ENCODE measurements at regions not wholly inside any gene's neighbourhood (a gene's known extent, or its start where the extent isn't known, plus 50 kb on each side); places are given as distances from the start of the nearest gene placed in this dataset.

DNA sequence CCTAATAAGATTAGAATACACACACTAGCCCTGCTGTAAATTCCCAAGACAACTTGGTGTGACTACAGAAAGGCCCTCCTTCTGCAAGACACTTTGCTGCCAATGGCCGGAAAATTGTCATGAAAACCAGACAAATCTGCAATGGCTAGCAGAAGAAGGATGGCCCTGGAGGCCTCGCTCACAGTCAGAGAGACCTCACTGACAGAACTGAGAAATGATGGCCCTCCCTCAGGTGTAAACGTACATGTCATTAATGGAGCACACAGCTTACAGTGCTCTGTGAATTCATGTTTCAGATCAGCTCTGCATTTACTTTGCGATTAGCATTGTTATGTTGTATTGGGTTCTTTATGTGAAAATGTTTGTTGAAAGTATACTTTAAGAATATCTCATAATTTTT lies 202.9 kb upstream of the N4BP1 start:
- Histone ChIP-seq H3K36me3 (replicated peaks in 1 of 2; ENCODE audit: control extremely low read depth in 1 of 2, control insufficient read depth in 1 of 2, extremely low read depth in 1 of 2, insufficient read depth in 2 of 2, low read length in 1 of 2) (no peaks in the 10 kb centered on the region), H3K4me1 (ENCODE audit: control insufficient read depth in 2 of 2, insufficient read depth in 2 of 2, low read length in 2 of 2) (no peaks in the 10 kb centered on the region), H4K20me1 (ENCODE audit: control insufficient read depth, insufficient read depth, low read length, poor library complexity, severe bottlenecking) (no peaks in the 10 kb centered on the region), H3K9ac (ENCODE audit: low read length) (no peak overlapping the region), H3K4me3 (ENCODE audit: control extremely low read depth in 1 of 5, extremely low read depth in 1 of 5, insufficient read depth in 1 of 5, low read depth in 2 of 5, low read length in 4 of 5) (no peak overlapping the region), H3K4me2 (replicated peaks; ENCODE audit: low read depth, low read length, poor library complexity, severe bottlenecking) (no peak overlapping the region), H3K27me3 (replicated peaks in 1 of 4; ENCODE audit: control extremely low read depth in 1 of 4, control insufficient read depth in 3 of 4, insufficient read depth in 4 of 4, low read length in 3 of 4) (peaks cover 0 to 17% (median 4%) of the 10 kb centered on the region in 4 experiments), H3K79me2 (ENCODE audit: control insufficient read depth, insufficient read depth, low read length) (no peaks in the 10 kb centered on the region), H2AFZ (ENCODE audit: insufficient read depth, low read depth, low read length, poor library complexity, severe bottlenecking) (no peak overlapping the region), H3K9me3 (ENCODE audit: control extremely low read depth in 1 of 3, control insufficient read depth in 2 of 3, insufficient read depth in 1 of 3, low read length in 2 of 3) (peaks cover 0 to 19% (median 1%) of the 10 kb centered on the region in 3 donors), H3K27ac (ENCODE audit: low read length in 2 of 2) (no peak overlapping the region)
- TF ChIP-seq EZH2 (IDR thresholded peaks at IDR 0.05; ENCODE audit: borderline replicate concordance, insufficient read depth, low read depth, low read length, poor library complexity, severe bottlenecking), result no peak
- TF ChIP-seq, protein P1, sequence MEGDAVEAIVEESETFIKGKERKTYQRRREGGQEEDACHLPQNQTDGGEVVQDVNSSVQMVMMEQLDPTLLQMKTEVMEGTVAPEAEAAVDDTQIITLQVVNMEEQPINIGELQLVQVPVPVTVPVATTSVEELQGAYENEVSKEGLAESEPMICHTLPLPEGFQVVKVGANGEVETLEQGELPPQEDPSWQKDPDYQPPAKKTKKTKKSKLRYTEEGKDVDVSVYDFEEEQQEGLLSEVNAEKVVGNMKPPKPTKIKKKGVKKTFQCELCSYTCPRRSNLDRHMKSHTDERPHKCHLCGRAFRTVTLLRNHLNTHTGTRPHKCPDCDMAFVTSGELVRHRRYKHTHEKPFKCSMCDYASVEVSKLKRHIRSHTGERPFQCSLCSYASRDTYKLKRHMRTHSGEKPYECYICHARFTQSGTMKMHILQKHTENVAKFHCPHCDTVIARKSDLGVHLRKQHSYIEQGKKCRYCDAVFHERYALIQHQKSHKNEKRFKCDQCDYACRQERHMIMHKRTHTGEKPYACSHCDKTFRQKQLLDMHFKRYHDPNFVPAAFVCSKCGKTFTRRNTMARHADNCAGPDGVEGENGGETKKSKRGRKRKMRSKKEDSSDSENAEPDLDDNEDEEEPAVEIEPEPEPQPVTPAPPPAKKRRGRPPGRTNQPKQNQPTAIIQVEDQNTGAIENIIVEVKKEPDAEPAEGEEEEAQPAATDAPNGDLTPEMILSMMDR (IDR thresholded peaks at IDR 0.05), result no peak
- H3K4me3 Mint-ChIP-seq, result no peak overlapping the region
- ATAC-seq (ENCODE audit: low read depth) (no peak), DNase-seq (no peak)
- no peaks in the 10 kb centered on the region for H3K4me1 Mint-ChIP-seq
- POLR2A ChIA-PET, result no interaction called here
- H3K27me3 Mint-ChIP-seq, result peaks cover 29% of the 10 kb centered on the region
- no peak overlapping the region for H3K27ac Mint-ChIP-seq
- H3K9me3 Mint-ChIP-seq (ENCODE audit: insufficient read depth), result no peaks in the 10 kb centered on the region
- CTCF ChIA-PET, result no interaction called here
- intact Hi-C loops (cut with micrococcal nuclease), result no loop called here
- WGBS (ENCODE audit: insufficient coverage), result 73% methylated on average over 3 of the region's 4 CpGs

DNA sequence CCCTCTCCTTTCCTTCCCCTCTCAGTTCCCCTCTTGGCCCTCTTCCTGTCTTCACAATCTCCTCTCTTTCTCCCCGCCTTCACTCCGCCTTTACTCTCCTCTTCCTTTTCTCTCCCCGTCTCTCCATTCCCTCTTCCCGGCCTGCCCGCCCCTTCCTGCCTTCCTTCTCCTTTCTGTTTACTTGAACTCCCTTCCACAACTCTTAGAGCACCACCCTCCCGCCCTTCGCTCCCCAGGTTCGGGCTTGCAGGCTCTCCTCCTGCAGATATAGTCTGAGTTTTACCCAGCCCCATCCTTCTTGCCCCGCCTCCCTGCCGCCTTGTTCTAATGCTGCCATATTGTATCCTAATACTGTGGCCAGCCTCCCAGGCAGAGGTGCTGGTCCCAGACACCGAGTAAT lies 201.5 kb upstream of the N4BP1 start:
- H3K9ac ChIP-seq (ENCODE audit: low read length), result no peak overlapping the region
- no peaks in the 10 kb centered on the region for H3K36me3 ChIP-seq (replicated peaks in 1 of 2; ENCODE audit: control extremely low read depth in 1 of 2, control insufficient read depth in 1 of 2, extremely low read depth in 1 of 2, insufficient read depth in 2 of 2, low read length in 1 of 2)
- H3K4me1 ChIP-seq (ENCODE audit: control insufficient read depth in 2 of 2, insufficient read depth in 2 of 2, low read length in 2 of 2), result no peaks in the 10 kb centered on the region
- intact Hi-C loops (cut with micrococcal nuclease), result no loop called here
- no peak for DNase-seq
- CTCF ChIA-PET, result no interaction called here
- TF ChIP-seq EZH2 (IDR thresholded peaks at IDR 0.05; ENCODE audit: borderline replicate concordance, insufficient read depth, low read depth, low read length, poor library complexity, severe bottlenecking), result no peak
- peaks cover 0 to 17% (median 4%) of the 10 kb centered on the region in 4 experiments for H3K27me3 ChIP-seq (replicated peaks in 1 of 4; ENCODE audit: control extremely low read depth in 1 of 4, control insufficient read depth in 3 of 4, insufficient read depth in 4 of 4, low read length in 3 of 4)
- H3K4me2 ChIP-seq (replicated peaks; ENCODE audit: low read depth, low read length, poor library complexity, severe bottlenecking), result no peak overlapping the region
- H2AFZ ChIP-seq (ENCODE audit: insufficient read depth, low read depth, low read length, poor library complexity, severe bottlenecking), result no peak overlapping the region
- WGBS (ENCODE audit: insufficient coverage), result 20% methylated on average over 10 of the region's 11 CpGs
- H3K4me3 ChIP-seq (ENCODE audit: control extremely low read depth in 1 of 5, extremely low read depth in 1 of 5, insufficient read depth in 1 of 5, low read depth in 2 of 5, low read length in 4 of 5), result no peak overlapping the region
- no peak for ATAC-seq (ENCODE audit: low read depth)
- Mint-ChIP-seq H3K27ac (no peak overlapping the region), H3K9me3 (ENCODE audit: insufficient read depth) (no peaks in the 10 kb centered on the region), H3K4me3 (no peak overlapping the region), H3K27me3 (peaks cover 29% of the 10 kb centered on the region), H3K4me1 (no peaks in the 10 kb centered on the region)
- no peaks in the 10 kb centered on the region for H3K79me2 ChIP-seq (ENCODE audit: control insufficient read depth, insufficient read depth, low read length)
- H4K20me1 ChIP-seq (ENCODE audit: control insufficient read depth, insufficient read depth, low read length, poor library complexity, severe bottlenecking), result no peaks in the 10 kb centered on the region
- POLR2A ChIA-PET, result no interaction called here
- peaks cover 0 to 13% (median 1%) of the 10 kb centered on the region in 3 donors for H3K9me3 ChIP-seq (ENCODE audit: control extremely low read depth in 1 of 3, control insufficient read depth in 2 of 3, insufficient read depth in 1 of 3, low read length in 2 of 3)
- no peak overlapping the region for H3K27ac ChIP-seq (ENCODE audit: low read length in 2 of 2)

All from B cell (primary cell).